Esophagus squamous epithelium (tissue), 5 donors: ENCODE measurements at regions not wholly inside any gene's neighbourhood (a gene's known extent, or its start where the extent isn't known, plus 50 kb on each side); places are given as distances from the start of the nearest gene placed in this dataset.

Source experiments
- DNase-seq: peaks from one replicate; lab custom pipeline; 2025; lab: John Stamatoyannopoulos, UW
- H3K27ac ChIP-seq, 4 donors: fragments of 200-600 bp; sonication (generic); one replicate each; pipeline ENCODE4 v1.5.1; 2016 to 2019; ENCODE audit warnings: mild to moderate bottlenecking in 1 of 4
- H3K27me3 ChIP-seq, 4 donors: fragments of 200-600 bp; sonication (generic); 1 replicate in 3 of 4; 2 replicates in 1 of 4; pipeline versions ENCODE4 v1.5.1 to v1.6.0; 2017 to 2021; ENCODE audit warnings: antibody characterized with exemption in 1 of 4
- H3K36me3 ChIP-seq, 3 donors: fragments of 200-600 bp; sonication (generic); one replicate each; pipeline ENCODE4 v1.5.1; 2016 to 2019
- H3K4me1 ChIP-seq, 3 donors: fragments of 200-600 bp; sonication (generic); one replicate each; pipeline ENCODE4 v1.5.1; 2017 to 2019
- H3K4me3 ChIP-seq, 4 donors: fragments of 200-600 bp; sonication (generic); 1 replicate in 3 of 4; 2 replicates in 1 of 4; pipeline ENCODE4 v1.5.1; 2016 to 2019; ENCODE audit warnings: mild to moderate bottlenecking in 2 of 4, moderate library complexity in 1 of 4
- H3K9me3 ChIP-seq, 3 donors: fragments of 200-600 bp; sonication (generic); one replicate each; pipeline ENCODE4 v1.5.1; 2016 to 2019
- POLR2A ChIP-seq, 4 donors: fragments of 450-650 bp; IDR thresholded peaks; one replicate each; pipeline ENCODE4 v1.6.1; 2017; ENCODE audit warnings: antibody characterized with exemption in 4 of 4, mild to moderate bottlenecking in 4 of 4, moderate library complexity in 3 of 4
- WGBS, 2 donors: methylation state at CpG; one replicate each; pipeline ENCODE4 v1.1.5; 2018; 5-methylcytosine and 5-hydroxymethylcytosine counted together
- intact Hi-C: fragments of 100-400 bp; cut with DNase I; formaldehyde crosslinking; loops from one replicate; pipeline ENCODE4 v1.15.0; 2022
- TF ChIP-seq, protein P1 (sequence below), 6 experiments: fragments of 450-650 bp in 4 of 6; fragments of 200-600 bp in 2 of 6; sonication (generic) in 2 of 6; IDR thresholded peaks; one replicate each; pipeline ENCODE4 v1.5.1; 2016 to 2019; ENCODE audit warnings: antibody characterized with exemption in 6 of 6, mild to moderate bottlenecking in 4 of 6, moderate library complexity in 4 of 6
- donor health status: DM: yes; HTN: yes; CAD: no.

GRCh38 chrX:122572461-122572860 lies 611.6 kb upstream of the GRIA3 start:
- Histone ChIP-seq H3K27ac (no peak overlapping the region), H3K9me3 (no peaks in the 10 kb centered on the region), H3K36me3 (no peaks in the 10 kb centered on the region), H3K4me1 (no peaks in the 10 kb centered on the region), H3K4me3 (no peak overlapping the region), H3K27me3 (no peaks in the 10 kb centered on the region)
- 51 to 53% methylated on average over 4 of the region's 4 CpGs for WGBS, 2 donors
- TF ChIP-seq, protein P1, sequence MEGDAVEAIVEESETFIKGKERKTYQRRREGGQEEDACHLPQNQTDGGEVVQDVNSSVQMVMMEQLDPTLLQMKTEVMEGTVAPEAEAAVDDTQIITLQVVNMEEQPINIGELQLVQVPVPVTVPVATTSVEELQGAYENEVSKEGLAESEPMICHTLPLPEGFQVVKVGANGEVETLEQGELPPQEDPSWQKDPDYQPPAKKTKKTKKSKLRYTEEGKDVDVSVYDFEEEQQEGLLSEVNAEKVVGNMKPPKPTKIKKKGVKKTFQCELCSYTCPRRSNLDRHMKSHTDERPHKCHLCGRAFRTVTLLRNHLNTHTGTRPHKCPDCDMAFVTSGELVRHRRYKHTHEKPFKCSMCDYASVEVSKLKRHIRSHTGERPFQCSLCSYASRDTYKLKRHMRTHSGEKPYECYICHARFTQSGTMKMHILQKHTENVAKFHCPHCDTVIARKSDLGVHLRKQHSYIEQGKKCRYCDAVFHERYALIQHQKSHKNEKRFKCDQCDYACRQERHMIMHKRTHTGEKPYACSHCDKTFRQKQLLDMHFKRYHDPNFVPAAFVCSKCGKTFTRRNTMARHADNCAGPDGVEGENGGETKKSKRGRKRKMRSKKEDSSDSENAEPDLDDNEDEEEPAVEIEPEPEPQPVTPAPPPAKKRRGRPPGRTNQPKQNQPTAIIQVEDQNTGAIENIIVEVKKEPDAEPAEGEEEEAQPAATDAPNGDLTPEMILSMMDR (IDR thresholded peaks at IDR 0.05) = no peak
- TF ChIP-seq POLR2A (IDR thresholded peaks at IDR 0.05) = no peak
- intact Hi-C loops = no loop called here
- DNase-seq = no peak

GRCh38 chrX:122579036-122579435 lies 605.0 kb upstream of the GRIA3 start:
- no peaks in the 10 kb centered on the region for H3K9me3 ChIP-seq
- no peaks in the 10 kb centered on the region for H3K4me1 ChIP-seq
- no peak overlapping the region for H3K4me3 ChIP-seq
- TF ChIP-seq, protein P1 (IDR thresholded peaks at IDR 0.05) = no peak
- no peak for TF ChIP-seq POLR2A (IDR thresholded peaks at IDR 0.05)
- no peak overlapping the region for H3K27ac ChIP-seq
- H3K36me3 ChIP-seq = no peaks in the 10 kb centered on the region
- WGBS, 2 donors = 80 to 89% methylated on average over 2 of the region's 2 CpGs
- intact Hi-C loops = no loop called here
- H3K27me3 ChIP-seq = no peaks in the 10 kb centered on the region
- no peak for DNase-seq

- Histone ChIP-seq H3K36me3 (no peaks in the 10 kb centered on the region), H3K9me3 (no peaks in the 10 kb centered on the region), H3K4me1 (no peaks in the 10 kb centered on the region), H3K4me3 (no peak overlapping the region), H3K27ac (no peak overlapping the region), H3K27me3 (no peaks in the 10 kb centered on the region)
- intact Hi-C loops = no loop called here
- DNase-seq = no peak
- no peak for TF ChIP-seq POLR2A (IDR thresholded peaks at IDR 0.05)
- TF ChIP-seq, protein P1 (IDR thresholded peaks at IDR 0.05) = no peak
- WGBS, 2 donors = 84 to 87% methylated on average over 2 of the region's 2 CpGs
Measured at GRCh38 chrX:122579526-122579925, 604.6 kb upstream of the GRIA3 start.

GRCh38 chrX:122582280-122582974 lies 601.7 kb upstream of the GRIA3 start:
- no peak for TF ChIP-seq POLR2A (IDR thresholded peaks at IDR 0.05)
- TF ChIP-seq, protein P1 (IDR thresholded peaks at IDR 0.05) = no peak
- intact Hi-C loops = no loop called here
- H3K4me1 ChIP-seq = no peaks in the 10 kb centered on the region
- 13 to 49% methylated on average over 3 to 4 of the region's 4 CpGs for WGBS, 2 donors
- no peaks in the 10 kb centered on the region for H3K27me3 ChIP-seq
- H3K27ac ChIP-seq = no peak overlapping the region
- no peaks in the 10 kb centered on the region for H3K9me3 ChIP-seq
- no peak overlapping the region for H3K4me3 ChIP-seq
- H3K36me3 ChIP-seq = no peaks in the 10 kb centered on the region
- DNase-seq = no peak

- intact Hi-C loops = no loop called here
- no peak overlapping the region for H3K4me3 ChIP-seq
- no peak for DNase-seq
- H3K4me1 ChIP-seq = no peaks in the 10 kb centered on the region
- TF ChIP-seq, protein P1 (IDR thresholded peaks at IDR 0.05) = no peak
- no peak for TF ChIP-seq POLR2A (IDR thresholded peaks at IDR 0.05)
- H3K36me3 ChIP-seq = no peaks in the 10 kb centered on the region
- H3K9me3 ChIP-seq = no peaks in the 10 kb centered on the region
- no peak overlapping the region for H3K27ac ChIP-seq
- no peaks in the 10 kb centered on the region for H3K27me3 ChIP-seq
Measured at GRCh38 chrX:122582975-122583305, 601.1 kb upstream of the GRIA3 start.
